KMS-11 (cell line): ENCODE measurements at regions not wholly inside any gene's neighbourhood (a gene's known extent, or its start where the extent isn't known, plus 50 kb on each side); places are given as distances from the start of the nearest gene placed in this dataset.

Experiments
- H2AFZ ChIP-seq: fragments of 200-600 bp; sonication (generic); 2 replicates; pipeline ENCODE4 v1.6.1; 2016; ENCODE audit warnings: antibody characterized with exemption, mixed run types, low read depth
- H3K27ac ChIP-seq: fragments of 200-600 bp; sonication (generic); 2 replicates; pipeline ENCODE4 v1.6.1; 2016; ENCODE audit warnings: mild to moderate bottlenecking, mixed run types
- H3K27me3 ChIP-seq: fragments of 200-600 bp; sonication (generic); 2 replicates; pipeline ENCODE4 v1.6.1; 2017; ENCODE audit warnings: mild to moderate bottlenecking, low read depth, mixed run types, moderate library complexity; ENCODE audit not compliant: insufficient read depth
- H3K36me3 ChIP-seq: fragments of 200-600 bp; sonication (generic); 2 replicates; pipeline ENCODE4 v1.6.1; 2017; ENCODE audit warnings: mild to moderate bottlenecking, mixed run types; ENCODE audit not compliant: insufficient read depth
- H3K4me1 ChIP-seq: fragments of 200-600 bp; sonication (generic); 2 replicates; pipeline ENCODE4 v1.6.1; 2016; ENCODE audit warnings: mild to moderate bottlenecking, low read depth, mixed run types; ENCODE audit not compliant: poor library complexity, severe bottlenecking
- H3K4me2 ChIP-seq: fragments of 200-600 bp; sonication (generic); 2 replicates; pipeline ENCODE4 v1.7.0; 2016; ENCODE audit warnings: mild to moderate bottlenecking, mixed run types
- H3K4me3 ChIP-seq: fragments of 200-600 bp; sonication (generic); IDR thresholded peaks from 2 replicates; pipeline ENCODE4 v1.6.1; 2017; ENCODE audit warnings: low read depth, low read length, mixed read lengths; ENCODE audit not compliant: insufficient read depth
- H3K79me2 ChIP-seq: fragments of 200-600 bp; sonication (generic); 2 replicates; pipeline ENCODE4 v1.6.1; 2016; ENCODE audit warnings: low read depth, mixed run types; ENCODE audit not compliant: insufficient read depth
- H3K9ac ChIP-seq: fragments of 200-600 bp; sonication (generic); 2 replicates; pipeline ENCODE4 v1.6.1; 2016; ENCODE audit warnings: mild to moderate bottlenecking, mixed run types
- H4K20me1 ChIP-seq: fragments of 200-600 bp; sonication (generic); 2 replicates; pipeline ENCODE4 v1.6.1; 2016; ENCODE audit warnings: mild to moderate bottlenecking, mixed run types; ENCODE audit not compliant: insufficient read depth
- TF ChIP-seq, protein P1 (sequence below): fragments of 200-600 bp; sonication (generic); conservative IDR thresholded peaks from 2 replicates; pipeline ENCODE4 v1.6.1; 2017; ENCODE audit warnings: low read depth, mild to moderate bottlenecking, antibody characterized with exemption, low read length, moderate library complexity, mixed read lengths

GRCh38 chr13:44765001-44765471 lies 188.9 kb upstream of the TSC22D1 start:
- Histone ChIP-seq H3K4me1 (no peaks in the 10 kb centered on the region), H4K20me1 (no peaks in the 10 kb centered on the region), H3K79me2 (no peaks in the 10 kb centered on the region), H3K27me3 (no peaks in the 10 kb centered on the region), H3K36me3 (no peaks in the 10 kb centered on the region), H2AFZ (no peak overlapping the region), H3K4me3 (no peak overlapping the region), H3K27ac (no peak overlapping the region), H3K4me2 (no peak overlapping the region), H3K9ac (no peak overlapping the region)
- TF ChIP-seq, protein P1, sequence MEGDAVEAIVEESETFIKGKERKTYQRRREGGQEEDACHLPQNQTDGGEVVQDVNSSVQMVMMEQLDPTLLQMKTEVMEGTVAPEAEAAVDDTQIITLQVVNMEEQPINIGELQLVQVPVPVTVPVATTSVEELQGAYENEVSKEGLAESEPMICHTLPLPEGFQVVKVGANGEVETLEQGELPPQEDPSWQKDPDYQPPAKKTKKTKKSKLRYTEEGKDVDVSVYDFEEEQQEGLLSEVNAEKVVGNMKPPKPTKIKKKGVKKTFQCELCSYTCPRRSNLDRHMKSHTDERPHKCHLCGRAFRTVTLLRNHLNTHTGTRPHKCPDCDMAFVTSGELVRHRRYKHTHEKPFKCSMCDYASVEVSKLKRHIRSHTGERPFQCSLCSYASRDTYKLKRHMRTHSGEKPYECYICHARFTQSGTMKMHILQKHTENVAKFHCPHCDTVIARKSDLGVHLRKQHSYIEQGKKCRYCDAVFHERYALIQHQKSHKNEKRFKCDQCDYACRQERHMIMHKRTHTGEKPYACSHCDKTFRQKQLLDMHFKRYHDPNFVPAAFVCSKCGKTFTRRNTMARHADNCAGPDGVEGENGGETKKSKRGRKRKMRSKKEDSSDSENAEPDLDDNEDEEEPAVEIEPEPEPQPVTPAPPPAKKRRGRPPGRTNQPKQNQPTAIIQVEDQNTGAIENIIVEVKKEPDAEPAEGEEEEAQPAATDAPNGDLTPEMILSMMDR, result no peak

GRCh38 chr13:44764302-44764692 lies 188.2 kb upstream of the TSC22D1 start:
- Histone ChIP-seq H3K9ac (no peak overlapping the region), H3K4me1 (no peaks in the 10 kb centered on the region), H3K4me2 (no peak overlapping the region), H4K20me1 (no peaks in the 10 kb centered on the region), H2AFZ (no peak overlapping the region), H3K36me3 (no peaks in the 10 kb centered on the region), H3K79me2 (no peaks in the 10 kb centered on the region), H3K27ac (no peak overlapping the region), H3K4me3 (no peak overlapping the region), H3K27me3 (no peaks in the 10 kb centered on the region)
- TF ChIP-seq, protein P1, result no peak

DNA sequence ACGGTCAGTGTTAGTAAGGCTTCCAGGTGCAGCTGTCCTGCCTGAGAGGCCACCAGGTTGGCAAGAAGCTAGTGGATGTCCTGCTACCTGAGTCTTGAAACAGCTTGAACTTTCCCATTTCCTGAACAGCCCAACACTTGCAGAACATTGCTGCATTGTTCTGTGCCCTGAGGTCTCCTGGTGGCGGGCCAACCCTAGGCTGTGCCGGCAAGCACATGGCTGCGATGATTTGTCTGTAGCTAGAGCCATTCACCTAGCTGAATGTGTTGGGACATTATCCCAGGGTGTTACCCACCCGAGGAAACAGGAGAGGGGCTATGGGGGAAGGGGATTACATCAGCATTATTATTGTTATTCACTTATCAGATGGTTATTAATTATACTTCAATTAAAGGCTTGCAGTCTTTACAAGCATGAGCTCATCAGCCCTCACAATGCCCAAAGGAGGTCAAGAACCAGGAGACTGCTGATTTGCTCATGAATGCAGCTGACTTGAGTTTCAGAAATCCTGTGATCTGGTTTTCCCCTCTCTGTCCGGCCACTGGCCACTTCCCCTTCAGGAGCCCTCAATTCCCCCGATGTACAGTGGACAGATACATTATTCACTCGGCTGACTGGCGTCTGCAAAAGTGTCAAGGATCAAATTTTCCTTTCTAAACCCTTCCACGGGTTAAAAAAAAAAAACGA lies 187.6 kb upstream of the TSC22D1 start:
- H3K27ac ChIP-seq, result no peak overlapping the region
- no peak overlapping the region for H3K4me2 ChIP-seq
- H4K20me1 ChIP-seq, result no peaks in the 10 kb centered on the region
- no peak overlapping the region for H2AFZ ChIP-seq
- TF ChIP-seq, protein P1, result no peak
- no peak overlapping the region for H3K4me3 ChIP-seq
- no peaks in the 10 kb centered on the region for H3K79me2 ChIP-seq
- no peak overlapping the region for H3K9ac ChIP-seq
- no peaks in the 10 kb centered on the region for H3K27me3 ChIP-seq
- no peaks in the 10 kb centered on the region for H3K4me1 ChIP-seq
- no peaks in the 10 kb centered on the region for H3K36me3 ChIP-seq

GRCh38 chr13:44762911-44763310 lies 186.8 kb upstream of the TSC22D1 start:
- Histone ChIP-seq H3K27ac (no peak overlapping the region), H4K20me1 (no peaks in the 10 kb centered on the region), H3K79me2 (no peaks in the 10 kb centered on the region), H3K27me3 (no peaks in the 10 kb centered on the region), H3K4me1 (no peaks in the 10 kb centered on the region), H3K4me2 (no peak overlapping the region), H3K36me3 (no peaks in the 10 kb centered on the region), H2AFZ (no peak overlapping the region), H3K9ac (no peak overlapping the region), H3K4me3 (no peak overlapping the region)
- TF ChIP-seq, protein P1, result no peak
